ENCODE measurements at regions not wholly inside any gene's neighbourhood (a gene's known extent, or its start where the extent isn't known, plus 50 kb on each side); places are given as distances from the start of the nearest gene placed in this dataset.

GRCh38 chr3:150309557-150309956 lies 98.5 kb upstream of the TSC22D2 start:
- FAIRE-seq = no peak
- Histone ChIP-seq H3K27me3 (ENCODE audit: control insufficient read depth, insufficient read depth, low read length) (no peaks in the 10 kb centered on the region), H3K27ac (ENCODE audit: low read depth in 2 of 2, low read length in 2 of 2) (no peak overlapping the region), H3K9me3 (ENCODE audit: control insufficient read depth in 2 of 3, insufficient read depth in 1 of 3, low read length in 3 of 3) (no peaks in the 10 kb centered on the region), H3K36me3 (ENCODE audit: control insufficient read depth in 2 of 3, insufficient read depth in 3 of 3, low read length in 3 of 3) (no peaks in the 10 kb centered on the region), H3K4me3 (ENCODE audit: low read length in 3 of 3) (no peak overlapping the region), H3K4me1 (ENCODE audit: control insufficient read depth in 2 of 3, insufficient read depth in 2 of 3, low read depth in 1 of 3, low read length in 3 of 3) (peaks cover 0 to 6% (median 0%) of the 10 kb centered on the region in 3 donors), H3K9ac (ENCODE audit: low read length in 3 of 3) (no peak overlapping the region)
- no peak for DNase-seq
- no peak for TF ChIP-seq CTCF (IDR thresholded peaks at IDR 0.05; ENCODE audit: borderline replicate concordance, extremely low read depth, insufficient read depth)
- intact Hi-C loops (cut with DNase I) = no loop called here

- Histone ChIP-seq H3K27me3 (ENCODE audit: control insufficient read depth, insufficient read depth, low read length) (no peaks in the 10 kb centered on the region), H3K4me3 (ENCODE audit: low read length in 3 of 3) (no peak overlapping the region), H3K9ac (ENCODE audit: low read length in 3 of 3) (no peak overlapping the region), H3K27ac (ENCODE audit: low read depth in 2 of 2, low read length in 2 of 2) (no peak overlapping the region), H3K9me3 (ENCODE audit: control insufficient read depth in 2 of 3, insufficient read depth in 1 of 3, low read length in 3 of 3) (no peaks in the 10 kb centered on the region), H3K4me1 (ENCODE audit: control insufficient read depth in 2 of 3, insufficient read depth in 2 of 3, low read depth in 1 of 3, low read length in 3 of 3) (peaks cover 0 to 4% (median 0%) of the 10 kb centered on the region in 3 donors), H3K36me3 (ENCODE audit: control insufficient read depth in 2 of 3, insufficient read depth in 3 of 3, low read length in 3 of 3) (no peaks in the 10 kb centered on the region)
- TF ChIP-seq CTCF (IDR thresholded peaks at IDR 0.05; ENCODE audit: borderline replicate concordance, extremely low read depth, insufficient read depth) = no peak
- FAIRE-seq = no peak
- DNase-seq = no peak
- intact Hi-C loops (cut with DNase I) = no loop called here
Observed at GRCh38 chr3:150309257-150309542, 98.9 kb upstream of the TSC22D2 start.

GRCh38 chr3:150308481-150309256 lies 99.4 kb upstream of the TSC22D2 start:
- no peak for TF ChIP-seq CTCF (IDR thresholded peaks at IDR 0.05; ENCODE audit: borderline replicate concordance, extremely low read depth, insufficient read depth)
- no peak overlapping the region for H3K27ac ChIP-seq (ENCODE audit: low read depth in 2 of 2, low read length in 2 of 2)

GRCh38 chr3:150308037-150308319 lies 100.1 kb upstream of the TSC22D2 start:
- intact Hi-C loops (cut with DNase I) = no loop called here
- DNase-seq (no peak), FAIRE-seq (no peak)
- Histone ChIP-seq H3K9ac (ENCODE audit: low read length in 3 of 3) (no peak overlapping the region), H3K4me1 (ENCODE audit: control insufficient read depth in 2 of 3, insufficient read depth in 2 of 3, low read depth in 1 of 3, low read length in 3 of 3) (no peaks in the 10 kb centered on the region), H3K4me3 (ENCODE audit: low read length in 3 of 3) (no peak overlapping the region), H3K36me3 (ENCODE audit: control insufficient read depth in 2 of 3, insufficient read depth in 3 of 3, low read length in 3 of 3) (no peaks in the 10 kb centered on the region), H3K27me3 (ENCODE audit: control insufficient read depth, insufficient read depth, low read length) (no peaks in the 10 kb centered on the region), H3K9me3 (ENCODE audit: control insufficient read depth in 2 of 3, insufficient read depth in 1 of 3, low read length in 3 of 3) (no peaks in the 10 kb centered on the region), H3K27ac (ENCODE audit: low read depth in 2 of 2, low read length in 2 of 2) (no peak overlapping the region)
- TF ChIP-seq CTCF (IDR thresholded peaks at IDR 0.05; ENCODE audit: borderline replicate concordance, extremely low read depth, insufficient read depth) = no peak

More at GRCh38 chr3:150308481-150309256, 99.4 kb upstream of the TSC22D2 start:
- H3K27me3 ChIP-seq (ENCODE audit: control insufficient read depth, insufficient read depth, low read length) = no peaks in the 10 kb centered on the region
- DNase-seq (no peak), FAIRE-seq (no peak)
- no peaks in the 10 kb centered on the region for H3K9me3 ChIP-seq (ENCODE audit: control insufficient read depth in 2 of 3, insufficient read depth in 1 of 3, low read length in 3 of 3)
- no peaks in the 10 kb centered on the region for H3K4me1 ChIP-seq (ENCODE audit: control insufficient read depth in 2 of 3, insufficient read depth in 2 of 3, low read depth in 1 of 3, low read length in 3 of 3)
- no peaks in the 10 kb centered on the region for H3K36me3 ChIP-seq (ENCODE audit: control insufficient read depth in 2 of 3, insufficient read depth in 3 of 3, low read length in 3 of 3)
- intact Hi-C loops (cut with DNase I) = no loop called here
- H3K4me3 ChIP-seq (ENCODE audit: low read length in 3 of 3) = no peak overlapping the region
- H3K9ac ChIP-seq (ENCODE audit: low read length in 3 of 3) = no peak overlapping the region

All from kidney (tissue), 13 donors.